Prostate gland (tissue), 2 donors: ENCODE measurements at regions not wholly inside any gene's neighbourhood (a gene's known extent, or its start where the extent isn't known, plus 50 kb on each side); places are given as distances from the start of the nearest gene placed in this dataset.

Experiments used
- CTCF ChIP-seq, 4 experiments: fragments of 200-600 bp in 2 of 4; fragments of 450-650 bp in 2 of 4; sonication (generic) in 2 of 4; IDR thresholded peaks; 1 replicate in 3 of 4; 2 replicates in 1 of 4; pipeline ENCODE4 v1.5.1; 2016 to 2019; ENCODE audit warnings: antibody characterized with exemption in 4 of 4, mild to moderate bottlenecking in 2 of 4, moderate library complexity in 2 of 4
- POLR2A ChIP-seq: fragments of 450-650 bp; IDR thresholded peaks from one replicate; pipeline ENCODE4 v1.6.1; 2016; ENCODE audit warnings: antibody characterized with exemption, mild to moderate bottlenecking
- POLR2AphosphoS5 ChIP-seq: sonication (generic); formaldehyde crosslinking; IDR thresholded peaks from one replicate; pipeline ENCODE4 v1.6.1; 2017; ENCODE audit warnings: antibody characterized with exemption

GRCh38 chr4:67332627-67333026, 212.7 kb downstream of the CENPC start:
- TF ChIP-seq POLR2AphosphoS5 = no peak
- TF ChIP-seq CTCF (IDR thresholded peaks at IDR 0.05) = no peak
- TF ChIP-seq POLR2A = no peak
